ENCODE measurements at regions not wholly inside any gene's neighbourhood (a gene's known extent, or its start where the extent isn't known, plus 50 kb on each side); places are given as distances from the start of the nearest gene placed in this dataset.
"Not testable (repeated sequence)": the region's sequence is repeated elsewhere in the genome, so short reads cannot be mapped to it uniquely, and the experiment has no call there.

DNA sequence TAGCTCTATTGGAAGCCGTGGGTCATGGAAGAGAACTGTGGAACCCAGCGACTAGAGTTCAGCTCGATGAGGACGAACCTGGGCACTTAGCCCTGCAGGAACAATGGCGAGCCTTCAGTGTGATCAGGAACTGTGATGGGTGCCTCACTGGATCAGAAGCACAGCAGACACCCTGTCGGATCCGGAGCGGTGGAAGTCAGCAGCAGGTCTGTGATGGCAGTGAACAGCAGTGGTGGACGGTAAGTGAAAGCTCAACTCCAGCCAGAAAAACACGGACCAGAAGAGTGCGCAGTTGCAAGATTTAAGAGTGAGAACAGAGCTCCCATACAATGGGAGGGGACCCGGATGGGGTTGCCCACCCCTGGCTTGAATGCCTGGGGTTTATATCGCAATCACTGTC, 282.2 kb downstream of the NSUN3 start:
- DNase-seq = no peak

DNA sequence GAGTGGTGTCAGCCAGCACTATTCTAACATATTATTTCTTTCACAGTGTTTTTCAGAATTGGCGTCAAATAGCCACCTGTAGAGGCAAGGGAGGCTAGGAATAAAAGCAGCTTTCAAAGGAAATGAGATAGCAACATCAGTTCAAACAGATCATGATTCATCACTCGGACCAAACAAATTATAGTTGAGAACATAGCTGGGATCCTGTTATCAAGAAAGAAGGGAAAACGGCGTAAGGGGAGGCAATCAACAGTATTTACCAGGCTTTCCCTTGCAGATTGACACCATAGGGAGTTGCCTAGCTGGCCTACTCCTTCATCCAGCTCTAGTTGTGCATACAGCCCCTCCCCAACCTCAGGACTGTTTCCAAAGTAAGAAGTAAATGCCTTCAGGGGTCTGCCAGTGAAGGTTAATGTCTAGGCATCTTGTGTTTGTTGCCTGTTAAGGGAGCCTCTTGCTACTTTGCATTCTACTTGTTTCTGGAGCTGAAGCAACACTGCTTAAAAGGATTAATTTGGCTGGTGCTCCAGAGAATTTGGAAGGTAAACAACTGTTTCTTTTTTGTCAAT, 286.5 kb downstream of the NSUN3 start:
- DNase-seq = no peak

DNA sequence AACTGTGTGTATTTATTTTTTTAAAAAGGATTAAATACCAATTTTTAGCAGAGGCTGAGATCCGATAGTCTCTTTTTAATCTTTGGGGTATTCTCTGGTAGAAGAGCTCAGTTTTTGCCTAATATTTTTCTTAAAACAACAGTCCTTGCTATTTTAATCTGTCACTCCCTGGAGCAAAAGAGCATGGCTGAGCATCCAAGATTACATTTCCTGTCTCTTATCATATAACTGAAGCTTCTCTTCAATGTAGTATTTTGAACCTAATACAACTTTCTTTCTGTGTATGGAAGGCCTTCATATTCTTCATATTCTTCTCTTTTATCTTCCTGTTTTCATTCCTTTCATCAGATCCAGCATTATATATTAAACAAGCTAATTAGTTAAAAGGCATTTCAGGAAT, 293.7 kb downstream of the NSUN3 start:
- DNase-seq = no peak

DNA sequence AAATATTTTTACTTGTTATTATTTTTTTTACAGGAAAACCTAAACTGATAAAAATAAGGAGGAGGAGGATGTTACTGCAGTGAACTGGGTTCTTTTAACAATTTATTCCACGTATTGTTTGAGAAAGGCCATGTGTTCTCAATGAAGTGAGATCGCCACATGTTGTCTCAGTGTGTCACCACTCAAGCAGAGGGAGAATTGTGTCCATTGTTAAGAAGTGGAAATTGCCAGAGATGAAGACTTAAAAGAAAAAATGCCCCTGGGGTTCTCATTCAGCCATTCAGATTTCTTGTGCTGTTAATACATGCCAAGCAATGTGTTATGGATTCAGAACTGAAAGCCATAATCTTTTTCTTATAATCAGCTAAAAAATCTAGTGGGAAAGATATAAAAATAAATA, 297.1 kb downstream of the NSUN3 start:
- DNase-seq = no peak

DNA sequence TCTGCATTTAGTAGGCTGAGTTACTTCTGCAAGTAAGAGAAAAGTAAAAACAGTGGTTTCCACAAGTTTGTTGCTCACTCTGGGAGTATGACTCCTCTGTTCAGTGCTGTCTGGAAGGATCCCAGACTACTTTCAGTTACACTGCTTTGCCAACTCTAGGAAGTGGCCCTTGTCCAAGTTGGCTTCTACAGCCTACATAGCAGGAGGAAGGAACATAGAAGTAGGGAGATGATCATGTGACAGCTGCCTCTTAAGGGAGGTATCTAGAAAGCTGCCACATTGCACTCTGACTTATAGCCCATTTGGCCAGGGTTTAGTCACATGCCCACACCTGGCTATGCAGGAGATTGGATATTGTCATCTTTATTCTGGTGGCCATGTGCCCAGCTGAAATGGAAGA, 298.1 kb downstream of the NSUN3 start:
- DNase-seq = no peak

DNA sequence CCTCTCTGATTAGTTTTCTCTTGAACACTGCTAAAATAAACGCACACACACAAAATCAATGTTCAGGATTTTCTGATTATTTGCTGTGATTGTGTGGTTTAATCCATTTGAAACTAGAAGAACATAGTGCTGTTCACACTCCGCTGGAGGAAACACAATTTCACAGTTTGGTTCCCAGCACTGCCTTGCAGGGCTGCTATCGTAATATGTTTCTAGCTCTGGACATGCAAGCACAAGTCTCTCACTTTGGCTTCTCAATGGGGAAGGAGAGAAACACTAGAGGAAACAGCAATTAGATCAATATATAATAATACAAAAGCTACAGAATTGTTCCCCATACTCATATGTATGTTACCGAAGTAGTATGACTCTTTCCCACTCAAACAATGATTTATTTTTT, 299.5 kb downstream of the NSUN3 start:
- DNase-seq = no peak

DNA sequence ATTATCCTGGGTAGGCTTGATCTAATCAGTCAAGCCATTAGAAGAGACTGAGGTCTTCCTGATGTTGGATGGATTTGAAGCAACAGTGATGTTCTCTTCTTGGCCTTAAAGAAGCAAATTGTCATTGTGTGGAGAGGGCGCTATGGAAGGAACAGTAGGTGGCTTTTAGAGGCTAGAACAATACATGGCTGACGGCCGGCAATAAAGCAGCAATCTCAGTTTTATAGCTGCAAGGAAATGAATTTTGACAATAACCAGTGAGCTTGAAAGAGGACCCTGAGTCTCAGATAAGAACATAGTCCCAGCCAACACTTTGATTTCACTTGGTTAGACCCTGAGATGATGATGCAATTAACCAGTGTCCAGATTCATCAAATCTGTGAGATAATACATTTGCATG, 302.1 kb downstream of the NSUN3 start:
- no peak for DNase-seq

DNA sequence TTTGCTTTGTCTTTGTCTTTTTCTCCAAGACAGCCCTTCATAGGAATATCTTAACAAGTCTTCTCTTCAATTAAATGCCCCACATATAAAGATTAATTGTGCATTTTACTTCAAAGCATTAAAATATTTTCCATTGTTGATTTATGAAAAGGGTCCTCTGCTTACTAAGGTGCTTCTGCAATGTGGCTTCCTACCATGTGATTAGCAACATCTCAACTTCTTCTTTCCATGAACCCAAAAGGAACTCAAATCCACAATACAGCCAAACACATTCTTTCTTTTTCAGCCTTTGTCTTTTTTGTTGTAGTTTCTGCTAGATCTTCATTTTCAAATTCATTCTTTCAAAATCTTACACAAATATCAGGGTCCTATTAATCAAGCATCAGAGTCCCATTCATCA, 309.2 kb downstream of the NSUN3 start:
- DNase-seq = no peak

DNA sequence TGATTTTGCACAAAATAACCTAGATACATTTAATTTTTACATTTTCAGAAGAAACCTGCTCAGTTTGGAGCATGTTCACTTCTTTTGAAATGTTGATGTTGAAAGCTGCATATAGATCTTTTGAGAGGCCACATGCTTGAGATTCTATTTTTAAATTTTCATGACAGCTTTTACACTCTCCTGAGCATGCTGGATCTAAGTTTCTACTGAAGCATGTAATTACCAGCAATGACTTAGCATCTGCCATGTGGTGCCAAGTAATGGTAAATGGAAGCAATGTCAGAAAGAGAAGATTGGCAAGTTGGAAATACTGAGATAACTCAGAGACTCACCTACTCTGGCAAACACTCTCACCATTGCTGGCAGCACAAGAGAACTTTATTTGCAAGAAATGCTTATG, 310.6 kb downstream of the NSUN3 start:
- no peak for DNase-seq

DNA sequence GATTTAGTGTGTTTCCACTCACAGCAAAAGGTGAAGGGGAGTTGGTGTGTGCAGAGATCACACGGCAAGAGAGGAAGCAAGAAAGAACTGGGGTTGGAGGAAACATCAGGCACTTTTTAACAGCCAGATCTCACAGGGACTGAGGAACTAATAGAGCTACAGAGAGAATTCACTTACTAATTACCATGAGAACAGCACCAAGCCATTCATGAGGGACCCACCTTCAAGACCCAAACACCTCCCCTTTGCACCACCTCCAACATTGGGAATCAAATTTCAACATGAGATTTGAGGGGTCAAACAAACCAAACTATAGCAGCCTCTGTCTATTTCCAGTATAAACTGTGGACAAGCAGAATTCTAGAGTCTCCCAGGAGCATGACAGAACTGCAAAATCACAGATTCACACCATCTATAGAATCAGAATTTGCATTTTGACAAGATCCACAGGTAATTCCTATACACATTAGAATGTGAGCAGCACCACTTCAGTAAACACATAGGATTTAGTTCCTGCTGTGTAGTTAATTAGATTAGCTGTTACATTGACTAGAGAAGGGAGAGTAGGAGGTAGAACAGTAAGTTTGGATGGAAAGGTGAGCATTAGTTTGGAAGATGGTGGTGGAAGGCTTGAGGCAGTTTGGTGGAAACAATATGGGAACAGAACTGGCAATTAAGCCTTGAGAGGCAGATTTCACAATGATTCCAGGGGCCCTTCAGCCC, 311.7 kb downstream of the NSUN3 start:
- DNase-seq = no peak

DNA sequence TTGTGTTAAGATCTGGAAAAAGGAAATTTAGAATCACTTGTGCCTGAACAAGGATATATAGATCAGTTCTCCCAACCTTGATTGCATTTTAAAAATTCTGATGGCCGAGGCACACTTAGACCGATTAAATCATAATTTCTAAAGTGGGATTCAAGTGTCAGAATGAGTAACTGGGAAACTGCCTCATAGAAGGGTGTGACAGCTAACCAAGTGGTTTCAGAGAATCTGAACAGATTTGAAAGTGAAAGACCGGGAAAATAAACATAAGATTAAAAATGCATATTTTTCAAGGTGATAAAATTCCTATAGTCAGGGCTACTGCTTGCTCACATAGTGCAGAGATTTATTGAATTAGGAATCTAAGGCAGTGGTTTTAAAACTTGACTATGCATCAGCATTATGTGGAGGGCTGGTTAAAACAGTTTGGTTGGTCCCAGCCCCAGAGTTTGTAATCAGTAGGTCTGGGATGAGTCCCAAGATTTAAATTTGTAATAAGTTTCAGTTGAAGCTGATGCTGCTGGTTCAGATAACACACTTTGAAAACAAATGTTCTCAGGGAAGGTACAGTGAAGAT, 314.3 kb downstream of the NSUN3 start:
- not testable (repeated sequence) for DNase-seq

DNA sequence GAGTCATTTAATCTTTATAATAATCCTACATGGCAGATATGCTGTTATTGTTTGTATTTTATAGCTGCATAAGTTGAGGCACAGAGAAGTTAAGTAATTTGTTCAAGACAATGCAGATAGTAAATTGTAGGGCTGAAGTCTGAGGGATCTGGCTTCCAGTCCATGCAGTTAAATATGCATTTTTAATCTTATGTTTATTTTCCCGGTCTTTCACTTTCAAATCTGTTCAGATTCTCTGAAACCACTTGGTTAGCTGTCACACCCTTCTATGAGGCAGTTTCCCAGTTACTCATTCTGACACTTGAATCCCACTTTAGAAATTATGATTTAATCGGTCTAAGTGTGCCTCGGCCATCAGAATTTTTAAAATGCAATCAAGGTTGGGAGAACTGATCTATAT, 315.0 kb downstream of the NSUN3 start:
- DNase-seq = not testable (repeated sequence)

DNA sequence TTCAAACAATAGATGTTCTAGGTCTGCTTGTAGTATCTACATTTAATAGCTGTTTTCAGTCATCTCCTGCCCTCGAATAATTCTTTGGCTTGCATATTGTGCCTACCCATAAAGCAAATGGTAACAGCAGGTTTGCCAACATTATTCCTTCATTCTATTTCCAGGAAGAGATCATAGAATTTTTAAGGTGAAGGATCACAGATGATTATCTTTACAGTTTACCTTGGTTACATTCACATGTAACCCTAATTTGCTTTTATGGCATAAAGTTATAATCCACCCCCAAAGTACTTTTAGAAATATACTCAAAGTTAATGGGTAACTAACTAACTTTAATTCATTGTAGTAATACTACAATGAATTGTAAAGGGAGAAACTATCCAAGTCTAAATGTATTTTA, 315.5 kb downstream of the NSUN3 start:
- no peak for DNase-seq

DNA sequence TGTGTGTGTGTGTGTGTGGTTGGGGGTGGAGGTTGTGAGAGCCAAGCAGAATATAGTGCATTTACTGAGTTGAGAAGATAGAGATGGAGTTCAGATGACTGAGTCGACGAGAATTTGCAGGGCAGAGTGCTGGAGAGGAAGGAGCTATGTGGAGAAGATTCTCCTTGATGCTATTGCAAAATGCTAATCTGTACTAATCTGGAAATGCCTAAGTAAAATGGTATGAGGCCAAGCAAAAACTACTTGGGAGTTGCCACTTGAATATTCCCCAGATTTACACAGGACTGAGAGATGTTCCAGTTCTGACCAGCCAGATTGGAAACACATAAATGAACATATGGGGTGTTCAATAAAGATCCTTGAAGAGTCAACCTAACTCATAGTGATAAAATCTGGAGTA, 316.4 kb downstream of the NSUN3 start:
- no peak for DNase-seq

DNA sequence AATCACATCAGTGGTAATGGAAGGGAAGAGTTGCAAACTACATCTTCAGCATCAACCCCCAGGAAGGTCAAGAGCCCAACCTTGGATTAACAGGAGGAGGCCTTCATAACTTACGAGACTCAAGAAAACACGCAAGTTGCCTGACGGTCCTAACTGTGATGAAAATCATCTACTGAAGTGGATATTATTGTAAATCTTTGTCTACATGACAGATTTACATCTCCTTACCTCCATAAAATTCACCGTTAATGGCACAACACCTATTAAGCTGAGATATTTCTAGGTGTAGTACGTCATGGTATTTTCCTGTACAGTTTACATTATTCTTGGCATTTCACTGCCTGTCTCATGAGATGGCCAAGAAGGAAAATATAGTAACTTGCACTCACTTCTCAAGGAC, 332.0 kb downstream of the NSUN3 start:
- DNase-seq = no peak

DNA sequence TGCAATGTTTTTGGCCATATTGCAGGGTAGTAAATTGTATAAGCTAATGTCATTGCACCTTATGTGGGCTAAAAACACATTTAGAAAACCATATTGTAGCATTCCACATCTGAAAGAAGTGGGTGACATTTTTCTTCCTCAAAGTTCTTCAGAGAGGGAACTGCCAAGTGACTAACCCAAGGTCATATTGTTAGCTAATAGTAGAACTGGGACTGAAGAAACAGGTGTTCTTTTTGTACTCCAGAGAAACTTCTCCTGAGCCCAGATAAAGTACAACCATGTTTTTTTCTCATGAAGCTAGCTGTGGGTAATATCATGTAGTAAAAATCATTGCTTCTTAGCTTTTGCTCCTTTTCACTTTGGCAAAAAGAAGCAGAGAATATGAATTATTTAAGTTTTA, 333.0 kb downstream of the NSUN3 start:
- no peak for DNase-seq

DNA sequence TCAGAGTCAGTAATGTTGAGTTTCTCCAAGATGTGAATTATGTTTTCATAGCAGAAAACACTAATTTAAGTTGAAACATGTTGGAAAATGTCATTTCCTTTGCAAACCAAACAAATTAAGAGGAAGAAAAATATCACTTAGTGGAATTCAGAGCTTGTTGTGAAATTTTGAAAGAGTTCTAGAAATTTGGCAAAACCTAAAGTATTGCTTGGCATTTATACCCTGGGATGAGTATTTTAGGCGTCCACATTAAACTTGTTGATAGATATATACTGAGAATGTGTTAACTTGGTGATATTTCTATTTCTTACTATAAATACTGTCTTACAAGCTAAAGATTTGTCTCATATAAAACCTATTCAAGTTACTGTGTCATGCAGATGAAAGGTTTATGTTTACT, 335.2 kb downstream of the NSUN3 start:
- no peak for DNase-seq

DNA sequence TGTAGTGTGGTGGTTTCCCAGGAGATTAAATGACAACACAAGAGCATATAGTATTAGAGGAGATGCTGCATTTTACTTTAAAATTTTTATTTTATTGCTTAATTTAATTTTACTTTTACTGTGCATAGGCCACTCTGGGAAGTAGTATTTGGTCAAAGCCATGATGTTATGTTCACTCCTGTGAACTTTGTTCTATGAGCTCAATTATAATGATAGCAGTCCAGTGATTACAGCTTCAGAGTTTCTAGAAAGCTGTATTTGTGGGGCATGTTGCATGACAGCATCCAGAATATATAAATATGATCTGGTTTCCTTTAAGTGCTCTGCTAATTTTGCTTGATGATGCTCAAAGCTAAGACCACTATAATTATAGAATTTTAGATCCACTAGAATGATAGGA, 338.6 kb downstream of the NSUN3 start:
- no peak for DNase-seq

DNA sequence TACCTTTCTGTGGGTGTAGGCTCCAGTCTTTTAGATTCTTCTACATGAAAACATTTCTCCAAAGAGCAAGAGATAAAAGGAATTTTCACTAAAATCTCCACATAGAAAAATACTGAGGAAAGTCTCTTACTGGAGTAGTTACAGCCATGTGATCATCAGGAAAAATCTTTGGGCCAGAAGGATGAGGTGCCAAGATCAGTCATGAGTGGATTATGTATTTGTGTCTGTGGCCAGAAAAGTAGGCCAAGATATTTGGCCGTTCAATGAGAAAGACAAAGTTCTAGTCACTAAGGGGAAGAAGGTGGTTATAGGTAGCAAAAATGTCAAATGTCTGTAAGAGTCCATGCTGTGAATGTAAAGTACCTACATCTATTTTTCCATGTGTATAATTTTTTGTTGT, 339.3 kb downstream of the NSUN3 start:
- no peak for DNase-seq

DNA sequence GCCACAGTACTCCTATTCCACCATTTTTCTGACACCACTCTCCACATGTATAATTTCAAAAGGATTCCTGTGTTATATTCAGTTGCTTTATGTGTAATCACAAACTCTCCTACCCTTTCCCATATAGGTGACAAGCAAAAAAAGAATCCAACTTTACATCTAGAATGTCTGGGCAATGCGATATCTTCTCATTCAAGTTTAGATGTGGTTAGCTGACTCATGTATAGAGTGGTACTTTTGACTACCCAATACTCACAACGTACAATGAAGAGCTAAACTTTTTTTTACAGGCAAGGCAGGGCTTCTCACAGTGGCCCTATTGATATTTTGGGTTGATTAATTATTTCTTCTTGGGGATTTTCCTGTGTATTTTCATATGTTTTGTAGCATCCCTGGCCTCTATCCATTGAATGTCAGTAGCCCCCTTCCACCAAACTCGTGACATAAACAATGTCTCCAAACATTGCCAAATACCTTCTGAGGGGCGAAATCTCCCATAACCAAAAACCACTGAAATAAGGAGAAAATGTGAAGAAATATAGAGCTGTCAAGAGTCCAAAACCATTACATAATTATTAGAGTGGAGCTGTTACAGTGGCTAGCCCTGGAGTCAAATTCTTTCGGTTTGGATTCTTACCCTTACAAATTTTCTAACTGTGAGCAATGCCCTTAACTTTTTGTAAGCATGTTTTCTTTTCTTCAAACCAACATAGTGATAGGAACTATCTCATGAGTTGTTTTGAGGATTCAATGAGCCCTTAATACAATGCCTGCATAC, 342.6 kb downstream of the NSUN3 start:
- DNase-seq = no peak

DNA sequence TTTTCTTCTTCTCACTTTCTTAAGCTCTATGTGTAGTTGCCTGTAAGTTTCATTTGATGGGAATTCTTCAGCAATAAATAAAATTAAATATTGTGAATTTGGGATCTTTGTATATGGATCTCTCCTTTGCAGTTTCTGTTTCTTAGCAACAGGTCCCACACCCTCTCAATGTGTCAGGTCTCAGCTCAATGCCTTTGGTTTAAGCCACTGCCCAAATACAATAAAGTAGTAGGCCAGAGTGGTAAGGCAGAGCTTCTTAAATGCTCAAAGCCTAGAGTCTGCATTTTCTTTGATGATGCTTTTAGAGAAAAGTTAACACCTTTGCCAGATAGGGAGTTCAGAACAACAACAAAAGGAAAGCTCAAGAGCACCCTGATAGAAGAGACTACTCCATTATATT, 343.7 kb downstream of the NSUN3 start:
- no peak for DNase-seq

DNA sequence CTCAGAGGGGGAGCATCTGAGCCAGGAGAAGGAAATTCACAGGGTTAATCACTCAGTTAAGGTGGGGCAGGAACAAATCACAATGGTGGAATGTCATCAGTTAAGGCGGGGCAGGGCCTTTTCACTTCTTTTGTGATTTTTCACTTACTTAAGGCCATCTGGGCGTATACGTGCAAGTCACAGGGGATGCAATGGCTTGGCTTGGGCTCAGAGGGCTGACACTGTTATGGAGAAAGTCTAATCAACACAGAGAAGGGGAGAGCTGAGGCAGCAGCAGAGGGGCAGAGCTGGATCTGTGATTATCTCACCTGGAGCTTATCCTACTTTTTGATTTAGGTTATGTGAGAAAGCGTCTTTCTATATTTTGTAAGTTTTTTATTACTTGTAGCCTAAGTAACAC, 350.1 kb downstream of the NSUN3 start:
- DNase-seq = not testable (repeated sequence)

DNA sequence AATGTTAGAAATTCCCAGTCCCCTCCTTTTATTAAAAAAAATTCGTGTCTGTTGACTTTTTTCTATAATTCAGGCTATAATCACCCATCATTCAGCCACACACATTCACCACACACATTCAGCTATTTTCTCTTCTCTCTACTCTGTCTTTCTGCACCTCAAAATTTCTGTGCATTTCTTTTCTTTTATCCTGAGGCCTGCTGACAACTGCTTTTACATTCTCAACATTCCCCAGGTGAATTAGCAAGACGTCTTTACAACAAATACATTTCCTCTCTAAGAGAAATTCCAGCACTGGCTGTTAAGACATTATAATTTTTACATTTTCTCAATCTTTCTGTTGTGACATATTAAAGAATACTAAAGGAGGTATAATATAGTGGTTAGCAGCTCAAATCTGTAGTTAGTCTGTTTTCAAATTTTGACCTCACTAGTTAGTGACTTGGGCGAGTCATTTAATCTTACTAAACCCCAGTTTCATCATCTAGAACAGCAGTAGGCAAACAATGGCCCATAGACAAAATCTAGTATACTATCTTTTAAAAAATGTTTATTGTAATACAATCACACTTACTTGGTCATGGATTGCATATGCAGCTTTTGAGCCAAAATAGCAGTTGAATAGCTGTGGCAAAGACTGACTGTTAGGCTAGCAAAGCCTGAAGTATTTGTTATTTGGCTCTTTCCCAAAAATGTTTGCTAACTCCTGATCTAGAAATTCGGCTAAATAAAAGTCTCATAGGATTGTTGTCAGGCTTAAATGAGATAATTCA, 350.7 kb downstream of the NSUN3 start:
- DNase-seq = no peak
